ENCODE measurements at regions not wholly inside any gene's neighbourhood (a gene's known extent, or its start where the extent isn't known, plus 50 kb on each side); places are given as distances from the start of the nearest gene placed in this dataset.

DNA sequence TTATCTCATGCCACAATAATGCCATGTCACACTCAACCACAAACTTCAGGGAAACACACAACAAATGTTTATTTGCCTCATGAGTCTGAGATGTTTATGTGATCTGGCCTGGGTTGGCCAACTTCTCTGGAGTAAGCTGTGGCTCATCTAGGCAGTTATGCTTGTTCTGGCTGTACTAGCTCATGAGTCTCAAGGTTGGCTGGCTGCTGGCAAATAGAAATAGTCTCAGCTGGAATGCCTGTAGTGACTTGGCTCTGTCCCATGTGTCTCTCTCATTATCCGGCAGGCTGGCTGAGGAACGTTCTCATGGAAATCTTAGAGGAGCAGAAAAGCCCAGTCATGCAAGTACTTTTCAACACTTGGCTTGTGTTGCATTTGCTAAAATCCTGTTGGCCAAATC is 234.9 kb upstream of the CDH2 start:
- H3K27ac ChIP-seq: no peak overlapping the region
- TF ChIP-seq, protein P1, sequence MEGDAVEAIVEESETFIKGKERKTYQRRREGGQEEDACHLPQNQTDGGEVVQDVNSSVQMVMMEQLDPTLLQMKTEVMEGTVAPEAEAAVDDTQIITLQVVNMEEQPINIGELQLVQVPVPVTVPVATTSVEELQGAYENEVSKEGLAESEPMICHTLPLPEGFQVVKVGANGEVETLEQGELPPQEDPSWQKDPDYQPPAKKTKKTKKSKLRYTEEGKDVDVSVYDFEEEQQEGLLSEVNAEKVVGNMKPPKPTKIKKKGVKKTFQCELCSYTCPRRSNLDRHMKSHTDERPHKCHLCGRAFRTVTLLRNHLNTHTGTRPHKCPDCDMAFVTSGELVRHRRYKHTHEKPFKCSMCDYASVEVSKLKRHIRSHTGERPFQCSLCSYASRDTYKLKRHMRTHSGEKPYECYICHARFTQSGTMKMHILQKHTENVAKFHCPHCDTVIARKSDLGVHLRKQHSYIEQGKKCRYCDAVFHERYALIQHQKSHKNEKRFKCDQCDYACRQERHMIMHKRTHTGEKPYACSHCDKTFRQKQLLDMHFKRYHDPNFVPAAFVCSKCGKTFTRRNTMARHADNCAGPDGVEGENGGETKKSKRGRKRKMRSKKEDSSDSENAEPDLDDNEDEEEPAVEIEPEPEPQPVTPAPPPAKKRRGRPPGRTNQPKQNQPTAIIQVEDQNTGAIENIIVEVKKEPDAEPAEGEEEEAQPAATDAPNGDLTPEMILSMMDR (IDR thresholded peaks at IDR 0.05): no peak
- no peak for TF ChIP-seq ZFX (IDR thresholded peaks at IDR 0.05; ENCODE audit: borderline replicate concordance)

DNA sequence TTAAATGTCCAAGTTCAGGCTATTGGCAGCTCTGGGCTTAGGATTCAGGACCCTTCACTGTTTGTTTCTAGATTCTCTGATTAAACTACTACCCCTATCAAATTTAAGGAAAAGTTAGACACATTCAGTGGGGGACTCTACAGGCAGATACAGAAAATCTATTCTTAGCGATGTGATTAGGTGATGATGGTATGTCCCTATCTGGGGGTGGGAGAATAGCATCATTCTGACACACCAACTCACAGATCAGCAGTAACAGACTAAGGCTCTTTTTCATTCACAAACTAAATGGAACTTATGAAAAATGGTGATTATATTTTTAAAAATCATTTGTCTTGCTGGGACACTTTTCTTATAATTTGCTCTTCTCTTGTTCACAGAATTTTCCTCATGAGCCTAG is 232.9 kb upstream of the CDH2 start:
- TF ChIP-seq ZFX (IDR thresholded peaks at IDR 0.05; ENCODE audit: borderline replicate concordance): no peak
- TF ChIP-seq, protein P1 (IDR thresholded peaks at IDR 0.05): no peak

DNA sequence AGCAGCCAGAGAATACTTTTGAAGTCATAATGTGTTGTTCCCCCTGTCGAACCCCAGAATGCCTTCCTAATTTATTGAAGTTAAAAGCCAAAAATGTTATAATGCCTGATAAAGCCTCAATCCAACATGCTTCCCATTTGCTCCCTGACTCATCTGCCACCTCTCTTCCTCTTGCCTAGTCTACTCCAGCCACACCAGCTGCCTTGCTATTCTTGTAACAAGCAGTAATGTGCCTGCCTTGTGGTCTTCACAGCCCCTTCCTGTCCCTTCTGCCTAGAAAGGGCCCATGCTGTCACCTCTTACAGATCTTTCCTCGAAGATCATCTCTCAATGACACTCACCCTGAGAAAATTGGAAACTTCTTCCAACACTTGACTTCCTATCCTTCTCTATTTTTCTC is 231.6 kb upstream of the CDH2 start:
- TF ChIP-seq ZFX (IDR thresholded peaks at IDR 0.05; ENCODE audit: borderline replicate concordance): no peak
- TF ChIP-seq, protein P1 (IDR thresholded peaks at IDR 0.05): no peak
- H3K27ac ChIP-seq: no peak overlapping the region

More for the DNA sequence above, 232.9 kb upstream of the CDH2 start:
- H3K27ac ChIP-seq: no peak overlapping the region

DNA sequence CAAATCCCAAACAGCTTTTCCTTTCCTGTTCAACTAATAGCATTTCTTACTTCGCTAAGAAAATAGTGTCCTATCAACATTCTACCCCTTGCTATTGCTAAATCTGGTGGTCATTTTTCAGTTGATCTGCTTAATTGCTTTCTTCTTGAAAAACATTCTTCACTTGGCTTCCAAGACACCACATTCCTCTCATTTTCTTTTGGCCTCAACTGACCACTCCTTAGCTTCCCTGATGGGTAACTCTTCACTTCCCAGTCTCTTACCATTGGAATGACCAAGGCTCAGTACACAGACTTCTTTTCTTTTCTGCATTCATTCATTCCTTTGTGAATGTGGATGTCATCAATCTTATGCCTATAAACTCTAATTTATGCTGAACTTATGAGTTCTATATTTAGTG is 230.8 kb upstream of the CDH2 start:
- H3K27ac ChIP-seq: no peak overlapping the region
- TF ChIP-seq ZFX (IDR thresholded peaks at IDR 0.05; ENCODE audit: borderline replicate concordance): no peak

DNA sequence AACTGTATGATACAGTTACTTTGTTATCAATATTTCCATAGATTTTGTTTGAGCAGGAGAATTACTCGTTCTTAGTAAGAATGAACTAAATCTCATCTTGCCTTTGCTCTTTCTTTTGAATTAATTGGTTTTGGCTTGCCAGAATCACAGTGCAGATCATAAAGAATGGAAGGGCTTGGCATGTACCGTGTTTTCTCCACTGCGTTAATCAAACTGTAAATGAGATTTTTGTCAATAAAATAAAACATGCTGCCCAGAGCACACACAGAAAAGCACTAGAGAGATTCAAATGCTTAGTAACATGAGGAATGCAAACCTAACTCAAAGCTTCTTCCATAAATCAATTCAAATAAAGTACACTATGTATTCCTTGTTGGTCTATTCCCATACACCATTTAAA is 229.6 kb upstream of the CDH2 start:
- TF ChIP-seq ZFX (IDR thresholded peaks at IDR 0.05; ENCODE audit: borderline replicate concordance): no peak
- TF ChIP-seq, protein P1 (IDR thresholded peaks at IDR 0.05): no peak

DNA sequence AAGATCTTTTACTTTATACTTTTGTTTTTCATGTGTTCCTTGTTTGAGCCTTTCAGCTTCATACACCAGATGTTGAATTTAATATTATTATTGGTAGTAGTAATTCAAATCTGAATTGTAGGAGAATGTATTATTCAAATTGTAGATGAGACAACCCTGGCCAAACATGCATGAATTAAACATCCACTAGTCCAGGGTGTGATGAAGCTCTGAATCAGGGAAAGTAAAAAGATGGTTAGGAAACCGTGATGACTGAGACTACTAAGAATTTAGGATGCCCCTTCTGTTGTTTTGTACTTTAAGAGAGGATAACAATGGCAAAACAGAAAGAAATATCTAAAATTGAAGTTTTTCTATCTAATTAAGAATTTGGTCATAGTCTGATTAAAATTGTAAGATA is 227.8 kb upstream of the CDH2 start:
- H3K27ac ChIP-seq: no peak overlapping the region
- TF ChIP-seq ZFX (IDR thresholded peaks at IDR 0.05; ENCODE audit: borderline replicate concordance): no peak
- TF ChIP-seq, protein P1 (IDR thresholded peaks at IDR 0.05): no peak

More for the DNA sequence above, 229.6 kb upstream of the CDH2 start:
- H3K27ac ChIP-seq: no peak overlapping the region

DNA sequence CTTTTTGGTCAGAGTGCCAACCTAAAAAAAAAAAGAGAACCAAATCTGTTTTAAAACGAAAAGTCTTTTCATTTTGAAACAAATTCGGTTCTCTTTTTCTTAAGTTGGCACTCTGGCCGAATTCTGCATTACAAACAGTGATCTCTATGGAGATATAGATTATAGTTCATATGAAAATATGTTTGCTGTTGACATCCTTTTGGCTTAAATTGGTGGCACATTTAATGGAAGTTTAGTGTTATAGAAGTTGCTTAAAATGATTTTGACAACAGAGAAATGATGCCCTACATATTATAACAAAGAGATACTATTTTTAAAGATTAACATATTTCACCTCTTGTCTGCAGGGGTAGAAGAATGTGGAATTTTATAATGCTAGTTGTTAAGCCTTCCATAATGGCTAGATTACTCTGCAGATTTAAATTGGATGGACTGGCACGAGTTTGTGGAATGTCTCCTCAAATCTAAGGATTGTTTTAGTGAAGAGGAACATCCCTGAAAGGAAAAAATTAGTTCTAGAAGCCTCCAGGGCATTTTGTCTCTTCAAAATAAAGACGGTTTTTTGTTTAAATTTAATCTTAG is 222.9 kb upstream of the CDH2 start:
- no peak overlapping the region for H3K27ac ChIP-seq
- TF ChIP-seq, protein P1 (IDR thresholded peaks at IDR 0.05): no peak

DNA sequence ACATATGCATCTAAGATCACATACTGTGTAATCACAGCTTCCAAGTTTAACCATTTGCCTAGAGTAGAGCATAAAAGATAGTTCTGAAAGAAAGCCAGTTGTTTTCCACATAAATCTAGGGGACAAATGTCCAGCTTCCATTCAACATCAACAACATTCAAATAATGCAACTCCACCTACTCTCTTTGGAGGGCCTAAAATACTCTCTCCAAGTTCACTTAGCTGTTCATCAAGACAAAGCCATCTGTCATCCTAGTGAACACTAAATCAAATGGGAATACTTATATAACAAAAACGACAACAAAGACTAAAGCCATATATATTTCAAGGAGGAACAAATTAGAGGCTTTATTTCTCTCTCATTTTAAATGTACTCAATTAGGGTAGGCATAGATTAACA is 221.5 kb upstream of the CDH2 start:
- H3K27ac ChIP-seq: no peak overlapping the region
- TF ChIP-seq, protein P1 (IDR thresholded peaks at IDR 0.05): no peak
- TF ChIP-seq ZFX (IDR thresholded peaks at IDR 0.05; ENCODE audit: borderline replicate concordance): no peak
